ENCODE measurements at regions not wholly inside any gene's neighbourhood (a gene's known extent, or its start where the extent isn't known, plus 50 kb on each side); places are given as distances from the start of the nearest gene placed in this dataset.
"Not testable (repeated sequence)": the region's sequence is repeated elsewhere in the genome, so short reads cannot be mapped to it uniquely, and the experiment has no call there.

- no peak for DNase-seq (ENCODE audit: low read depth)
Observed at GRCh38 chr1:238912148-238912547, 474.2 kb upstream of the CHRM3 start.

- not testable (repeated sequence) for DNase-seq (ENCODE audit: low read depth)
Observed at GRCh38 chr1:238902752-238903151, 483.6 kb upstream of the CHRM3 start.

GRCh38 chr1:238900334-238900865 is 486.0 kb upstream of the CHRM3 start:
- no peak for DNase-seq (ENCODE audit: low read depth)

- no peak for DNase-seq (ENCODE audit: low read depth)
Observed at GRCh38 chr1:238898856-238899255, 487.5 kb upstream of the CHRM3 start.

GRCh38 chr1:238895911-238896310 is 490.5 kb upstream of the CHRM3 start:
- DNase-seq (ENCODE audit: low read depth) = no peak

GRCh38 chr1:238892612-238893011 is 493.8 kb upstream of the CHRM3 start:
- no peak for DNase-seq (ENCODE audit: low read depth)

- no peak for DNase-seq (ENCODE audit: low read depth)
Observed at GRCh38 chr1:238861342-238862066, 524.9 kb upstream of the CHRM3 start.

- DNase-seq (ENCODE audit: low read depth) = no peak
Observed at GRCh38 chr1:238833919-238834318, 552.4 kb upstream of the CHRM3 start.

- no peak for DNase-seq (ENCODE audit: low read depth)
Observed at GRCh38 chr1:238832106-238832505, 554.3 kb upstream of the CHRM3 start.

GRCh38 chr1:238830036-238830611 is 556.2 kb upstream of the CHRM3 start:
- DNase-seq (ENCODE audit: low read depth) = no peak

GRCh38 chr1:238826891-238827290 is 559.5 kb upstream of the CHRM3 start:
- DNase-seq (ENCODE audit: low read depth) = no peak

- DNase-seq (ENCODE audit: low read depth) = no peak
Observed at GRCh38 chr1:238823416-238823815, 563.0 kb upstream of the CHRM3 start.

GRCh38 chr1:238811211-238811879 is 575.0 kb upstream of the CHRM3 start:
- no peak for DNase-seq (ENCODE audit: low read depth)

GRCh38 chr1:238790882-238791281 is 595.5 kb upstream of the CHRM3 start:
- DNase-seq (ENCODE audit: low read depth) = no peak

- no peak for DNase-seq (ENCODE audit: low read depth)
Observed at GRCh38 chr1:238789916-238790667, 596.3 kb upstream of the CHRM3 start.

GRCh38 chr1:238787471-238787870 is 598.9 kb upstream of the CHRM3 start:
- DNase-seq (ENCODE audit: low read depth) = no peak

GRCh38 chr1:238783633-238784032 is 602.7 kb upstream of the CHRM3 start:
- DNase-seq (ENCODE audit: low read depth) = no peak

- no peak for DNase-seq (ENCODE audit: low read depth)
Observed at GRCh38 chr1:238779716-238780115, 606.7 kb upstream of the CHRM3 start.

GRCh38 chr1:238778113-238778512 is 608.3 kb upstream of the CHRM3 start:
- DNase-seq (ENCODE audit: low read depth) = no peak

- no peak for DNase-seq (ENCODE audit: low read depth)
Observed at GRCh38 chr1:238777551-238777950, 608.8 kb upstream of the CHRM3 start.

- DNase-seq (ENCODE audit: low read depth) = no peak
Observed at GRCh38 chr1:238776126-238776525, 610.2 kb upstream of the CHRM3 start.

- DNase-seq (ENCODE audit: low read depth) = no peak
Observed at GRCh38 chr1:238772322-238772721, 614.0 kb upstream of the CHRM3 start.

All from T follicular helper cell (primary cell).